Trophoblast cell (in vitro differentiated cells and primary cell): ENCODE measurements at regions not wholly inside any gene's neighbourhood (a gene's known extent, or its start where the extent isn't known, plus 50 kb on each side); places are given as distances from the start of the nearest gene placed in this dataset.

Experiments
- DNase-seq, 2 donors: peaks; one replicate each; pipeline ENCODE4 v3.0.0-alpha.2; 2016
- H2AFZ ChIP-seq: 2 replicates; pipeline ENCODE4 v1.6.1; 2013; ENCODE audit warnings: low read length, moderate library complexity, mild to moderate bottlenecking; ENCODE audit not compliant: insufficient read depth, poor library complexity
- H2AK5ac ChIP-seq: 2 replicates; pipeline ENCODE4 v1.6.1; 2013; ENCODE audit warnings: mild to moderate bottlenecking, low read length
- H2BK120ac ChIP-seq: 2 replicates; pipeline ENCODE4 v1.6.1; 2013; ENCODE audit warnings: low read length, mild to moderate bottlenecking, moderate library complexity; ENCODE audit not compliant: insufficient read depth, poor library complexity
- H2BK12ac ChIP-seq: 2 replicates; pipeline ENCODE4 v1.6.1; 2013; ENCODE audit warnings: mild to moderate bottlenecking, low read length, moderate library complexity
- H2BK5ac ChIP-seq: 2 replicates; pipeline ENCODE4 v1.6.1; 2013; ENCODE audit warnings: low read length, low read depth, moderate library complexity, mild to moderate bottlenecking; ENCODE audit not compliant: poor library complexity
- H3K14ac ChIP-seq: 2 replicates; pipeline ENCODE4 v1.6.1; 2013; ENCODE audit warnings: mild to moderate bottlenecking, low read length
- H3K18ac ChIP-seq: 2 replicates; pipeline ENCODE4 v1.6.1; 2013; ENCODE audit warnings: mild to moderate bottlenecking, low read length
- H3K23ac ChIP-seq: 2 replicates; pipeline ENCODE4 v1.6.1; 2013; ENCODE audit warnings: low read length
- H3K27ac ChIP-seq: 2 replicates; pipeline ENCODE4 v1.5.1; 2013; ENCODE audit warnings: low read depth, mild to moderate bottlenecking, inconsistent platforms, low read length, moderate library complexity
- H3K27me3 ChIP-seq: 2 replicates; pipeline ENCODE4 v1.6.1; 2013; ENCODE audit warnings: inconsistent platforms, mild to moderate bottlenecking, low read length, moderate library complexity; ENCODE audit not compliant: insufficient read depth
- H3K36me3 ChIP-seq, 2 experiments: 1 replicate in 1 of 2; 2 replicates in 1 of 2; pipeline ENCODE4 v1.6.1; 2013; ENCODE audit warnings: low read length in 2 of 2, mild to moderate bottlenecking in 2 of 2, moderate library complexity in 1 of 2; ENCODE audit not compliant: insufficient read depth in 2 of 2, control insufficient read depth in 1 of 2
- H3K4ac ChIP-seq: 2 replicates; pipeline ENCODE4 v1.6.1; 2013; ENCODE audit warnings: low read depth, mild to moderate bottlenecking, low read length, moderate library complexity
- H3K4me1 ChIP-seq, 2 experiments: 1 replicate in 1 of 2; 2 replicates in 1 of 2; pipeline ENCODE4 v1.6.1; 2013; ENCODE audit warnings: low read length in 2 of 2, mild to moderate bottlenecking in 2 of 2, moderate library complexity in 1 of 2; ENCODE audit not compliant: insufficient read depth in 2 of 2, control insufficient read depth in 1 of 2
- H3K4me2 ChIP-seq: 2 replicates; pipeline ENCODE4 v1.6.1; 2013; ENCODE audit warnings: inconsistent platforms, mild to moderate bottlenecking, low read length, moderate library complexity
- H3K4me3 ChIP-seq: 2 replicates; pipeline ENCODE4 v1.5.1; 2013; ENCODE audit warnings: mild to moderate bottlenecking, low read depth, low read length, inconsistent platforms
- H3K79me1 ChIP-seq: one replicate; pipeline ENCODE4 v1.6.1; 2013; ENCODE audit warnings: low read length
- H3K79me2 ChIP-seq: 2 replicates; pipeline ENCODE4 v1.6.1; 2013; ENCODE audit warnings: low read length, mild to moderate bottlenecking; ENCODE audit not compliant: control insufficient read depth, insufficient read depth, poor library complexity
- H3K9ac ChIP-seq: 2 replicates; pipeline ENCODE4 v1.6.1; 2013; ENCODE audit warnings: mild to moderate bottlenecking, low read length
- H3K9me3 ChIP-seq: 2 replicates; pipeline ENCODE4 v1.6.1; 2013; ENCODE audit warnings: low read depth, mild to moderate bottlenecking, control low read depth, inconsistent platforms, low read length; ENCODE audit not compliant: insufficient read depth
- H4K12ac ChIP-seq: 2 replicates; pipeline ENCODE4 v1.6.1; 2013; ENCODE audit warnings: low read depth, mild to moderate bottlenecking, low read length, moderate library complexity
- H4K8ac ChIP-seq: 2 replicates; pipeline ENCODE4 v1.6.1; 2013; ENCODE audit warnings: low read depth, mild to moderate bottlenecking, low read length, moderate library complexity
- H4K91ac ChIP-seq: one replicate; pipeline ENCODE4 v1.6.1; 2013; ENCODE audit warnings: low read depth, mild to moderate bottlenecking, low read length, moderate library complexity
- WGBS: extraction: QIAGEN DNeasy Blood & Tissue Kit; methylation state at CpG from one replicate; pipeline ENCODE4 v1.1.7; 2013; ENCODE audit warnings: missing lambda C conversion rate; ENCODE audit not compliant: insufficient read length, insufficient coverage; ENCODE audit errors: extremely low coverage; 5-methylcytosine and 5-hydroxymethylcytosine counted together

GRCh38 chr16:59391617-59392364 is 657.7 kb upstream of the GOT2 start:
- no peaks in the 10 kb centered on the region for H3K36me3 ChIP-seq
- no CpG with 5 or more reads among the region's 4 CpGs for WGBS
- H3K9me3 ChIP-seq = no peaks in the 10 kb centered on the region
- no peak overlapping the region for H2BK120ac ChIP-seq
- H3K79me2 ChIP-seq = no peaks in the 10 kb centered on the region
- no peak overlapping the region for H4K12ac ChIP-seq
- no peak overlapping the region for H2BK5ac ChIP-seq
- H4K91ac ChIP-seq = no peak overlapping the region
- H3K9ac ChIP-seq = no peak overlapping the region
- no peak for DNase-seq
- H2AFZ ChIP-seq = no peak overlapping the region
- no peak overlapping the region for H4K8ac ChIP-seq
- no peaks in the 10 kb centered on the region for H3K27me3 ChIP-seq
- no peak overlapping the region for H3K14ac ChIP-seq
- no peaks in the 10 kb centered on the region for H3K79me1 ChIP-seq
- H3K4me1 ChIP-seq = no peaks in the 10 kb centered on the region
- H3K4me2 ChIP-seq = no peak overlapping the region
- H3K23ac ChIP-seq = no peak overlapping the region
- no peak overlapping the region for H3K4ac ChIP-seq
- no peak overlapping the region for H3K18ac ChIP-seq
- no peak overlapping the region for H2AK5ac ChIP-seq
- H3K27ac ChIP-seq = no peak overlapping the region
- no peak overlapping the region for H2BK12ac ChIP-seq
- H3K4me3 ChIP-seq = no peak overlapping the region

- H3K18ac ChIP-seq = no peak overlapping the region
- no peaks in the 10 kb centered on the region for H3K79me2 ChIP-seq
- H3K79me1 ChIP-seq = no peaks in the 10 kb centered on the region
- no peaks in the 10 kb centered on the region for H3K36me3 ChIP-seq
- H3K4ac ChIP-seq = no peak overlapping the region
- no peak overlapping the region for H2AK5ac ChIP-seq
- H3K9ac ChIP-seq = no peak overlapping the region
- no peak overlapping the region for H2BK12ac ChIP-seq
- H2BK120ac ChIP-seq = no peak overlapping the region
- H3K27ac ChIP-seq = no peak overlapping the region
- H3K27me3 ChIP-seq = no peaks in the 10 kb centered on the region
- H3K9me3 ChIP-seq = no peaks in the 10 kb centered on the region
- H3K23ac ChIP-seq = no peak overlapping the region
- H2BK5ac ChIP-seq = no peak overlapping the region
- H2AFZ ChIP-seq = no peak overlapping the region
- no peak overlapping the region for H4K91ac ChIP-seq
- no peak overlapping the region for H3K4me2 ChIP-seq
- no peak overlapping the region for H4K12ac ChIP-seq
- H4K8ac ChIP-seq = no peak overlapping the region
- no peak overlapping the region for H3K4me3 ChIP-seq
- DNase-seq = no peak
- no peak overlapping the region for H3K14ac ChIP-seq
- no CpG with 5 or more reads among the region's 3 CpGs for whole genome bisulfite sequencing
- H3K4me1 ChIP-seq = no peaks in the 10 kb centered on the region
Measured at GRCh38 chr16:59385959-59386358, 651.8 kb upstream of the GOT2 start.

GRCh38 chr16:59385491-59385890 is 651.4 kb upstream of the GOT2 start:
- Histone ChIP-seq H2AFZ (no peak overlapping the region), H3K4me3 (no peak overlapping the region), H3K14ac (no peak overlapping the region), H2BK12ac (no peak overlapping the region), H3K79me1 (no peaks in the 10 kb centered on the region), H3K27ac (no peak overlapping the region), H2BK5ac (no peak overlapping the region), H3K4me2 (no peak overlapping the region), H3K36me3 (no peaks in the 10 kb centered on the region), H3K4ac (no peak overlapping the region), H3K9ac (no peak overlapping the region), H2AK5ac (no peak overlapping the region), H2BK120ac (no peak overlapping the region), H4K8ac (no peak overlapping the region), H4K91ac (no peak overlapping the region), H3K4me1 (no peaks in the 10 kb centered on the region), H3K18ac (no peak overlapping the region), H3K79me2 (no peaks in the 10 kb centered on the region), H3K23ac (no peak overlapping the region), H3K27me3 (no peaks in the 10 kb centered on the region), H3K9me3 (no peaks in the 10 kb centered on the region), H4K12ac (no peak overlapping the region)
- no peak for DNase-seq
- WGBS = no CpG with 5 or more reads among the region's 3 CpGs

GRCh38 chr16:59373632-59374031 is 639.5 kb upstream of the GOT2 start:
- no peak overlapping the region for H3K4ac ChIP-seq
- no peak overlapping the region for H2BK12ac ChIP-seq
- H2BK5ac ChIP-seq = no peak overlapping the region
- no peak overlapping the region for H3K4me3 ChIP-seq
- no peak overlapping the region for H2AFZ ChIP-seq
- no peak overlapping the region for H3K23ac ChIP-seq
- H3K27me3 ChIP-seq = no peaks in the 10 kb centered on the region
- H3K79me1 ChIP-seq = no peaks in the 10 kb centered on the region
- no peak overlapping the region for H3K4me2 ChIP-seq
- H3K14ac ChIP-seq = no peak overlapping the region
- H2AK5ac ChIP-seq = no peak overlapping the region
- H2BK120ac ChIP-seq = no peak overlapping the region
- no peak overlapping the region for H4K8ac ChIP-seq
- no peaks in the 10 kb centered on the region for H3K9me3 ChIP-seq
- no peak overlapping the region for H4K12ac ChIP-seq
- no peak overlapping the region for H3K18ac ChIP-seq
- H3K79me2 ChIP-seq = no peaks in the 10 kb centered on the region
- DNase-seq = no peak
- H3K27ac ChIP-seq = no peak overlapping the region
- H3K9ac ChIP-seq = no peak overlapping the region
- H3K4me1 ChIP-seq = no peaks in the 10 kb centered on the region
- no peaks in the 10 kb centered on the region for H3K36me3 ChIP-seq
- H4K91ac ChIP-seq = no peak overlapping the region
